AG09319 (cell line): ENCODE measurements at regions not wholly inside any gene's neighbourhood (a gene's known extent, or its start where the extent isn't known, plus 50 kb on each side); places are given as distances from the start of the nearest gene placed in this dataset.

Experiments
- DNase-seq: peaks from one replicate; pipeline ENCODE4 v3.0.0-alpha.2; 2010; ENCODE audit warnings: low read depth; ENCODE audit errors: extremely low read depth
- TF ChIP-seq, protein P1 (sequence below): IDR thresholded peaks from 2 replicates; pipeline ENCODE4 v1.5.1; 2011; ENCODE audit warnings: low read depth, mild to moderate bottlenecking, inconsistent platforms, low read length, moderate library complexity

DNA sequence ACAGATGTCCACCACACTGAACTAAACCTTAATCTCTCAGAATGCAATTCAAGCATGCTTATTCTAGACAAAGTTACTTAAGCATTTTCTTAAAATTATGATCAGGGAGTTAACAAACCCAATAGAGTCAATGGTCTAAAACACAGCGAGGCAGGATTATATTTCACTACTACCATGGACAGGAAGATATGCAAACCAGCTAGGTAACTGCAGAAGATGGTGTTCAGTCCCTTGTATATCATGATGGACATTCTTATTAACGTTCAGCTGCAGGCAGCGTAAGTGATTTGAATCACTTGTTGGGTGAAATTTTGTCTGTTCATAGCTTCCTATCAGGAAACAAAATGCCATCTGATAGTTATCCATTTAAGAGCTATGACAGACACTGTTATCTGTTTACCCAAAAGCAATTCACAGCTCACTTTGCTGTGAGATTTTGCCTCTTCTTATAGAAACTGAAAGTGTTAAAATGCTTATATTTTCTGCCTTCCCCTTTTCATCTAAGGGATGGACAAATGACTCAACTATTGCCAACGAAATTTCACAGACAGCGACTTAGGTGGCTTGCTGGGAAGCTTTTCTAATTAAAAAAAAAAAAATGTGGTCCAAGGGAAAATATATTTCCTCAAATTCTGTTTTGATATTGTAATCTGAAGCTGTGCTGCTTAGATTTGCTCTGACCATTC, 591.9 kb downstream of the DACH1 start:
- no peak for DNase-seq
- TF ChIP-seq, protein P1, sequence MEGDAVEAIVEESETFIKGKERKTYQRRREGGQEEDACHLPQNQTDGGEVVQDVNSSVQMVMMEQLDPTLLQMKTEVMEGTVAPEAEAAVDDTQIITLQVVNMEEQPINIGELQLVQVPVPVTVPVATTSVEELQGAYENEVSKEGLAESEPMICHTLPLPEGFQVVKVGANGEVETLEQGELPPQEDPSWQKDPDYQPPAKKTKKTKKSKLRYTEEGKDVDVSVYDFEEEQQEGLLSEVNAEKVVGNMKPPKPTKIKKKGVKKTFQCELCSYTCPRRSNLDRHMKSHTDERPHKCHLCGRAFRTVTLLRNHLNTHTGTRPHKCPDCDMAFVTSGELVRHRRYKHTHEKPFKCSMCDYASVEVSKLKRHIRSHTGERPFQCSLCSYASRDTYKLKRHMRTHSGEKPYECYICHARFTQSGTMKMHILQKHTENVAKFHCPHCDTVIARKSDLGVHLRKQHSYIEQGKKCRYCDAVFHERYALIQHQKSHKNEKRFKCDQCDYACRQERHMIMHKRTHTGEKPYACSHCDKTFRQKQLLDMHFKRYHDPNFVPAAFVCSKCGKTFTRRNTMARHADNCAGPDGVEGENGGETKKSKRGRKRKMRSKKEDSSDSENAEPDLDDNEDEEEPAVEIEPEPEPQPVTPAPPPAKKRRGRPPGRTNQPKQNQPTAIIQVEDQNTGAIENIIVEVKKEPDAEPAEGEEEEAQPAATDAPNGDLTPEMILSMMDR: no peak

DNA sequence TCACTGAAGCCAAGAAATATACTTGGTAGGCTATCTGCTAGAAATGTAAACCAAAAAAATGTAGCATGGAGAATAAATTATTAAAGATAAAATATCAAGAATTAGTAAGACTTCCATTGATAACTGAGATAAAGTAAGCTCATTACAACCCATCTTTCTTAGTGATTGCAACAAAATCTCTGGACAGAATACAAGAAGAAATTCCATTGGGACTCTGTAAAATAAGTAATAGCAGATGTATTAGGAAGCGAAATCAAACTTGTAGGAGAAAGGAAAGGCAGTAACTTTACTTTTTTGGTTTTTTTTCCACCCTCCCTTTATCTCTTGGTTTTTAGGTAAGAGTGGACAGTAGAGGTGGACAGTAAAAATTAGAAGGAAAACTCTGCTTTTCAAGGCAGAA, 605.7 kb downstream of the DACH1 start:
- DNase-seq: no peak
- TF ChIP-seq, protein P1: no peak

DNA sequence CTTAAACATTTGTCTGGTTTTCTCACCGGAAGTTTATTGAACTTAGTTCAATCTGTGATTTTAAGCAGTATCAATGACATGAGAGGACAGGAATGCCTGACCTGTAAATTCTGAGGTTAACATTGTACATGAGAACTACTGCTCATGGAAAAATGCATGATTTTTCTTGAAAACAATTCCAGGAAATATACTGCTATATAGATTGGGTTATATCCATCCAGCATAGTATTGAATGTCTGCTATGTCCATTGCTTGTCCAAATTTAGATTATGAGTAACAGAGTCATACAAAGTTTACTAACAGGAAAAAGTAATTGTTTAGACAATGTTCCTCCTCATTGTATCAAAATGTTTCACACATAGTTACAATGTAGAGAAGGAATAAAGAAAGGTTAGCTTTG, 606.8 kb downstream of the DACH1 start:
- TF ChIP-seq, protein P1: no peak
- DNase-seq: no peak

DNA sequence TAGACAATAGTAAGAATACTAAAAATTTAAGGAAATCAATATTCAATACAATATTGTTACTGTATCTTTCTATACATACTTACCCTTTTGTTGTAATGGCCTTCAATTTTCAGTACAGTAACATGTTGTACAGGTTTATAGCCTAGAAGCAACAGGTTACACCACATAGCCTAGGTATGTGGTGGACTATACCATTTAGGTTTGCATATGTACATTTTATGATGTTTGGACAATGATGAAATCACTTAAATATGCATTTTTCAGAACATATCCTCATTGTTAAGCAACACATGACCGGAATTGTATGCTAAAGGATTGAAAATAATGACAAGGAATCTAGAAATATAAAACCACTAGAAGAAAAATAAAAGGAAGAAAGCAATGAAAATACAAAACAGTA, 611.4 kb downstream of the DACH1 start:
- TF ChIP-seq, protein P1: no peak
- DNase-seq: no peak

DNA sequence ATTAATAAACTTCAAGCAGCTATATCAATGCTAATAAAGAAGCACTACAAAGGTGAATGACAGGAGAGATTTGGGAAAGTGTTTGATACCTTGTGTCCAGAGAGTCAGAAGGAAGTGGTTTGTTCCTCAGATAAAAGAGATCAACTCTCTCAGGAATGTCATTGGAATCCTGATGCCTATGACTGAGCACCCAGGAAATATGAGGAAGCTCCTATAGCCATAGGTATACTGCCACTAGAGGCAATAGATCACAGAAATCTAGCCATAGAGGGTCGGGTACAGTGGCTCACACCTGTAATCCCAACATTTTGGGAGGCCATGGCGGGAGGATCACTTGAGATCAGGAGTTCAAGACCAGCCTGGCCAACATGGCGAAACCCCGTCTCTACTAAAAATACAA, 612.6 kb downstream of the DACH1 start:
- TF ChIP-seq, protein P1: no peak
- DNase-seq: no peak

DNA sequence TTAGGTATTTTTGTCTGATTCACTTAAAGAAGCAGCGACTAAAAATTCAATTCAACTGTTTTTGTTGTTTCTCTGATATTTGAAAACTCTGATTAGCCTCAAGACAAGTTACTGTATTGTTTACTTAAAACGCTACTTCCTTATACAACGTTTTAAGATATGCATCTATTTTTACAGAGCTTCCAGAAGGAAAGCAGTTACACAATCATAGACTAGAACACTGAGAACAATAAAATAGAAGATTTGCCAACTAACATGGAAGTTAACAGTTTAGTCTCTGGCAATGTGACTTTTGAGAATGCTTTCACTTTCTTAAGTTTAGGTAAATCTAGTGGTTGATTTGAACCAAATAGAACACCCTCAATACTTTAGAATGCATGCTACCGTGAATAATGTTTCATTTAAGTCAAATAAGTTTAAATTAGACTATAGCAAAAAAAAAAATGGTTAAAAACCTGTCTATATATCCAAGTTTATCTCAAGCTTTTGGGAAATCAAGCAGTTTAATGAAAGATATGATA, 614.8 kb downstream of the DACH1 start:
- DNase-seq: no peak
- TF ChIP-seq, protein P1: no peak

DNA sequence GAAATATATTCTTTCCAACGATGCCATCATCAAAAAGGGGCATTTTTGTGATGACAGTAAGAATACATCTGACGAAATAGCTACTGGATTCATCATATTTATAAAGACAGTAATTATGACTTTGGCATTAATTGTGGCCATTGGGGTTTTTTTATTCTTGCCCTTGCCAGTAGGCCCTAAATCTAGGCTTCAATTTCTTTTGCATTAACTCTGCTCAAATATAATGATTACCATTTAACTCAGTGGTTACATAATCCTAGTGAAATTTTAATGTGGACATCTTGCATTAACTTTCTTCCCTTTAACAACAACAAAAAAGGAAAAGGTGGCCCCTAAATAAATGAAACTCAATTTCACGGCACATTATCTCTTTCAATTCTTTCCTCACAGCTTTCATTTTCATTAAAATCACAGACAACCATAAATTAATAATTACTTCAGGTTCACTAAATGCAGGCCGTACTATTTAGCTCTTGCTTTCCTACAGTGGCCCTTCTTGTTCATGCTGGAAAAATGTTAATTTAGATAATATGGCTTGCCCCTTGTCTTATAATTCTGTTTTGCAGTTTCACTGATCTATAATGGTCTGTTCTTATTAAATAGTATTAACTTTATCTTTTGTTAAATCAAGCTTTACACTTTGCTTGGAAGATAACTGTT, 615.6 kb downstream of the DACH1 start:
- TF ChIP-seq, protein P1: no peak
- DNase-seq: no peak
